ENCODE measurements at regions not wholly inside any gene's neighbourhood (a gene's known extent, or its start where the extent isn't known, plus 50 kb on each side); places are given as distances from the start of the nearest gene placed in this dataset.

DNA sequence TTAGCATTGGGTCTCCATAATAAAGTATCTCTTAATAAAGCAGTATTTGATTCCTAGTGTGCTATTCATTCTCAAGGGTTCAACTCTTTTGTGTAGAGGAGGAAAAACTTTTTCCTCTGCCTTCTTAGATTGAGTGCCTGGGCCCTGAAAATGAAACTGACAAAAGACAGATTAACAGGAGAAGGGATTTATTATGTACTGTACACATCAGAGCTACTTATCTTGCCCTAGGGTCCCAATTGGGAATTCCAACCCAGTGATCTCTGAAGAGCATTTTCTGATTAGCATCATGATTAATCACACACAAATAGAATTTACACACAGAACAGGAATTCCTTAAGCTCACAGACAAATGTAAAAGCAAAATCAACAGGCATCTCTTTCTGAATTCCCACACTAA lies 128.9 kb downstream of the CD164 start:
- H3K27me3 Mint-ChIP-seq (ENCODE audit: insufficient read depth, low read depth, poor library complexity) = no peaks in the 10 kb centered on the region
- no peak for DNase-seq (ENCODE audit: low spot score)
- Histone ChIP-seq H3K27me3 (ENCODE audit: insufficient read depth) (no peaks in the 10 kb centered on the region), H3F3A (replicated peaks; ENCODE audit: low read depth) (no peaks in the 10 kb centered on the region), H3K36me3 (ENCODE audit: insufficient read depth) (no peaks in the 10 kb centered on the region), H3K27ac (ENCODE audit: low read depth) (no peak overlapping the region), H3K4me3 (no peak overlapping the region), H4K20me1 (replicated peaks; ENCODE audit: insufficient read depth) (no peaks in the 10 kb centered on the region), H3K4me1 (ENCODE audit: insufficient read depth) (peaks cover 6% of the 10 kb centered on the region; the same call in 1 of the 2 replicates), H3K9me2 (ENCODE audit: insufficient read depth) (no peaks in the 10 kb centered on the region), H3K4me2 (no peak overlapping the region), H3K79me2 (replicated peaks; ENCODE audit: insufficient read depth) (no peaks in the 10 kb centered on the region), H2AFZ (no peak overlapping the region)
- peaks cover 7% of the 10 kb centered on the region for H3K4me1 Mint-ChIP-seq
- no peak overlapping the region for H3K27ac Mint-ChIP-seq
- ATAC-seq = no peak
- H3K9me3 Mint-ChIP-seq = peaks cover 5% of the 10 kb centered on the region; the same call in 2 of the 3 replicates
- H3K36me3 Mint-ChIP-seq (ENCODE audit: low read depth) = peaks cover 6% of the 10 kb centered on the region; the same call in 1 of the 3 replicates
- H3K4me3 Mint-ChIP-seq = no peak overlapping the region
- TF ChIP-seq STAT1 (IDR thresholded peaks at IDR 0.05; ENCODE audit: unreplicated experiment) = no peak
- no peak for TF ChIP-seq CTCF (conservative IDR thresholded peaks at IDR 0.05; ENCODE audit: low read depth in 2 of 2)
- no peak for TF ChIP-seq ZNF331 (CRISPR knock-in tag; IDR thresholded peaks at IDR 0.05; ENCODE audit: low read depth)
- no peak for TF ChIP-seq ETS1 (IDR thresholded peaks at IDR 0.05)
- no peak for TF ChIP-seq CREB1 (CRISPR knock-in tag; IDR thresholded peaks at IDR 0.05; ENCODE audit: low read depth)
- no peak for TF ChIP-seq EZH2 (IDR thresholded peaks at IDR 0.05; ENCODE audit: low read depth, unreplicated experiment)
- TF ChIP-seq NANOG (IDR thresholded peaks at IDR 0.05; ENCODE audit: borderline replicate concordance) = no peak

DNA sequence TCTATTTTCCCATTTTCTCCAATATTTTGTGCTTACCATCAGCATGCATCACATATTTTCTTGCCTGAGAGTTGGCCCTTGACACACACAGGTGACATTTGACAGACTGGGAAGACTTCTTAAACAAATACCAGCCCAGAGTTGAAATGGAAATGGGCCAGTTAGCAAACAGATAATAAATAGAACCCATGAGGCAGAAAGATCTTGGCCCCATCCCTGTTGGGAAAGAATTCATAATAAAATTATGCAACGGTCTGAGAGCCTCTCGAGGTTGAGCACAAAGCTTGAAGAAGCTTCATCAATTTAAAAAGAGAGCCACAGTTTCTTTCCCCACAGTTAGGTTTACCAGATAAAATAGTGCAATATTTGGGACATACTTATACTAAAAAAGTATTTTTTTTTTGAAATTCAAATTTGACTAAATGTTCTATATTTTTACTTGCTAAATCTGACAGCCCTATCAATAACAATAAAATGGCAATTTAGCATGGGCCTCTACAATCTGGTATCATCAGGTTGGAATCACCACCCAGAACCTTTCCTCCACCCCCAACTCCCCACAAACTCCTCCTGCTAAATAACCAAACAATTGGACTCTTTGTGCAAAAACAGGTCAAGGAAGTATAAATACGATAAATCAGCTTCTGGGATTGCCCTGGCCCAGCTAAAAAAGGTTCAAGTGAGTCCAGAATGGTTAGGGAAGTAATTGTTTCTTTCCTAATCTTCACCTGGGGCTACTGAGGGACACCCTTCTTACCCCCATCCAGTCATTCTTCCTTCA lies 129.8 kb downstream of the CD164 start:
- ATAC-seq (no peak), DNase-seq (ENCODE audit: low spot score) (no peak)
- no peak overlapping the region for H3K4me3 ChIP-seq
- no peak overlapping the region for H3K4me3 Mint-ChIP-seq
- H3K9me3 Mint-ChIP-seq = peaks cover 5% of the 10 kb centered on the region; the same call in 2 of the 3 replicates
- H2AFZ ChIP-seq = no peak overlapping the region
- no peak overlapping the region for H3K27ac Mint-ChIP-seq
- no peaks in the 10 kb centered on the region for H3K27me3 ChIP-seq (ENCODE audit: insufficient read depth)
- H3K27me3 Mint-ChIP-seq (ENCODE audit: insufficient read depth, low read depth, poor library complexity) = no peaks in the 10 kb centered on the region
- H4K20me1 ChIP-seq (replicated peaks; ENCODE audit: insufficient read depth) = no peaks in the 10 kb centered on the region
- peaks cover 6% of the 10 kb centered on the region; the same call in 1 of the 2 replicates for H3K4me1 ChIP-seq (ENCODE audit: insufficient read depth)
- H3K79me2 ChIP-seq (replicated peaks; ENCODE audit: insufficient read depth) = no peaks in the 10 kb centered on the region
- no peaks in the 10 kb centered on the region for H3K9me2 ChIP-seq (ENCODE audit: insufficient read depth)
- no peak overlapping the region for H3K27ac ChIP-seq (ENCODE audit: low read depth)
- peaks cover 7% of the 10 kb centered on the region for H3K4me1 Mint-ChIP-seq
- no peak overlapping the region for H3K4me2 ChIP-seq
- peaks cover 6% of the 10 kb centered on the region; the same call in 1 of the 3 replicates for H3K36me3 Mint-ChIP-seq (ENCODE audit: low read depth)
- no peaks in the 10 kb centered on the region for H3K36me3 ChIP-seq (ENCODE audit: insufficient read depth)
- no peaks in the 10 kb centered on the region for H3F3A ChIP-seq (replicated peaks; ENCODE audit: low read depth)
- TF ChIP-seq EZH2 (IDR thresholded peaks at IDR 0.05; ENCODE audit: low read depth, unreplicated experiment) (no peak), POLR2AphosphoS5 (IDR thresholded peaks at IDR 0.05; ENCODE audit: low read depth) (no peak), CTCF (conservative IDR thresholded peaks at IDR 0.05; ENCODE audit: low read depth in 2 of 2) (no peak), CREB1 (CRISPR knock-in tag; IDR thresholded peaks at IDR 0.05; ENCODE audit: low read depth) (no peak)
- TF ChIP-seq, protein P1, sequence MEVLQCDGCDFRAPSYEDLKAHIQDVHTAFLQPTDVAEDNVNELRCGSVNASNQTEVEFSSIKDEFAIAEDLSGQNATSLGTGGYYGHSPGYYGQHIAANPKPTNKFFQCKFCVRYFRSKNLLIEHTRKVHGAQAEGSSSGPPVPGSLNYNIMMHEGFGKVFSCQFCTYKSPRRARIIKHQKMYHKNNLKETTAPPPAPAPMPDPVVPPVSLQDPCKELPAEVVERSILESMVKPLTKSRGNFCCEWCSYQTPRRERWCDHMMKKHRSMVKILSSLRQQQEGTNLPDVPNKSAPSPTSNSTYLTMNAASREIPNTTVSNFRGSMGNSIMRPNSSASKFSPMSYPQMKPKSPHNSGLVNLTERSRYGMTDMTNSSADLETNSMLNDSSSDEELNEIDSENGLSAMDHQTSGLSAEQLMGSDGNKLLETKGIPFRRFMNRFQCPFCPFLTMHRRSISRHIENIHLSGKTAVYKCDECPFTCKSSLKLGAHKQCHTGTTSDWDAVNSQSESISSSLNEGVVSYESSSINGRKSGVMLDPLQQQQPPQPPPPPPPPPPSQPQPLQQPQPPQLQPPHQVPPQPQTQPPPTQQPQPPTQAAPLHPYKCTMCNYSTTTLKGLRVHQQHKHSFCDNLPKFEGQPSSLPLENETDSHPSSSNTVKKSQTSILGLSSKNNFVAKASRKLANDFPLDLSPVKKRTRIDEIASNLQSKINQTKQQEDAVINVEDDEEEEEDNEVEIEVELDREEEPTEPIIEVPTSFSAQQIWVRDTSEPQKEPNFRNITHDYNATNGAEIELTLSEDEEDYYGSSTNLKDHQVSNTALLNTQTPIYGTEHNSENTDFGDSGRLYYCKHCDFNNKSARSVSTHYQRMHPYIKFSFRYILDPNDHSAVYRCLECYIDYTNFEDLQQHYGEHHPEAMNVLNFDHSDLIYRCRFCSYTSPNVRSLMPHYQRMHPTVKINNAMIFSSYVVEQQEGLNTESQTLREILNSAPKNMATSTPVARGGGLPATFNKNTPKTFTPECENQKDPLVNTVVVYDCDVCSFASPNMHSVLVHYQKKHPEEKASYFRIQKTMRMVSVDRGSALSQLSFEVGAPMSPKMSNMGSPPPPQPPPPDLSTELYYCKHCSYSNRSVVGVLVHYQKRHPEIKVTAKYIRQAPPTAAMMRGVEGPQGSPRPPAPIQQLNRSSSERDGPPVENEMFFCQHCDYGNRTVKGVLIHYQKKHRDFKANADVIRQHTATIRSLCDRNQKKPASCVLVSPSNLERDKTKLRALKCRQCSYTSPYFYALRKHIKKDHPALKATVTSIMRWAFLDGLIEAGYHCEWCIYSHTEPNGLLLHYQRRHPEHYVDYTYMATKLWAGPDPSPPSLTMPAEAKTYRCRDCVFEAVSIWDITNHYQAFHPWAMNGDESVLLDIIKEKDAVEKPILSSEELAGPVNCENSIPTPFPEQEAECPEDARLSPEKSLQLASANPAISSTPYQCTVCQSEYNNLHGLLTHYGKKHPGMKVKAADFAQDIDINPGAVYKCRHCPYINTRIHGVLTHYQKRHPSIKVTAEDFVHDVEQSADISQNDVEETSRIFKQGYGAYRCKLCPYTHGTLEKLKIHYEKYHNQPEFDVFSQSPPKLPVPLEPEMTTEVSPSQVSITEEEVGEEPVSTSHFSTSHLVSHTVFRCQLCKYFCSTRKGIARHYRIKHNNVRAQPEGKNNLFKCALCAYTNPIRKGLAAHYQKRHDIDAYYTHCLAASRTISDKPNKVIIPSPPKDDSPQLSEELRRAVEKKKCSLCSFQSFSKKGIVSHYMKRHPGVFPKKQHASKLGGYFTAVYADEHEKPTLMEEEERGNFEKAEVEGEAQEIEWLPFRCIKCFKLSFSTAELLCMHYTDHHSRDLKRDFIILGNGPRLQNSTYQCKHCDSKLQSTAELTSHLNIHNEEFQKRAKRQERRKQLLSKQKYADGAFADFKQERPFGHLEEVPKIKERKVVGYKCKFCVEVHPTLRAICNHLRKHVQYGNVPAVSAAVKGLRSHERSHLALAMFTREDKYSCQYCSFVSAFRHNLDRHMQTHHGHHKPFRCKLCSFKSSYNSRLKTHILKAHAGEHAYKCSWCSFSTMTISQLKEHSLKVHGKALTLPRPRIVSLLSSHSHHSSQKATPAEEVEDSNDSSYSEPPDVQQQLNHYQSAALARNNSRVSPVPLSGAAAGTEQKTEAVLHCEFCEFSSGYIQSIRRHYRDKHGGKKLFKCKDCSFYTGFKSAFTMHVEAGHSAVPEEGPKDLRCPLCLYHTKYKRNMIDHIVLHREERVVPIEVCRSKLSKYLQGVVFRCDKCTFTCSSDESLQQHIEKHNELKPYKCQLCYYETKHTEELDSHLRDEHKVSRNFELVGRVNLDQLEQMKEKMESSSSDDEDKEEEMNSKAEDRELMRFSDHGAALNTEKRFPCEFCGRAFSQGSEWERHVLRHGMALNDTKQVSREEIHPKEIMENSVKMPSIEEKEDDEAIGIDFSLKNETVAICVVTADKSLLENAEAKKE (CRISPR knock-in tag; IDR thresholded peaks at IDR 0.05) = no peak
